Esophagus muscularis mucosa (tissue), 4 donors: ENCODE measurements at regions not wholly inside any gene's neighbourhood (a gene's known extent, or its start where the extent isn't known, plus 50 kb on each side); places are given as distances from the start of the nearest gene placed in this dataset.

ENCODE experiments used
- DNase-seq: peaks from one replicate; pipeline ENCODE4 v3.0.0-alpha.2; 2017; ENCODE audit errors: extremely low spot score
- H3K27ac ChIP-seq, 4 donors: fragments of 200-600 bp; sonication (generic); replicated peaks in 1 of 4; 1 replicate in 3 of 4; 2 replicates in 1 of 4; pipeline ENCODE4 v1.5.1; 2016 to 2019; ENCODE audit warnings: mild to moderate bottlenecking in 1 of 4
- H3K27me3 ChIP-seq, 4 donors: fragments of 200-600 bp; sonication (generic); one replicate each; pipeline versions ENCODE4 v1.5.1 to v1.6.0; 2016 to 2019
- H3K36me3 ChIP-seq, 4 donors: fragments of 200-600 bp; sonication (generic); one replicate each; pipeline ENCODE4 v1.5.1; 2016 to 2019
- H3K4me1 ChIP-seq, 4 donors: fragments of 200-600 bp; sonication (generic); one replicate each; pipeline ENCODE4 v1.5.1; 2016 to 2019
- H3K4me3 ChIP-seq, 4 donors: fragments of 200-600 bp; sonication (generic); 1 replicate in 2 of 4; 2 replicates in 2 of 4; pipeline ENCODE4 v1.5.1; 2016 to 2019; ENCODE audit warnings: mild to moderate bottlenecking in 4 of 4, moderate library complexity in 1 of 4
- H3K9me3 ChIP-seq, 4 donors: fragments of 200-600 bp; sonication (generic); 1 replicate in 3 of 4; 2 replicates in 1 of 4; pipeline ENCODE4 v1.5.1; 2016 to 2019
- CTCF ChIP-seq, 3 experiments: fragments of 200-600 bp in 2 of 3; fragments of 450-650 bp in 1 of 3; sonication (generic) in 2 of 3; IDR thresholded peaks; one replicate each; pipeline ENCODE4 v1.5.1; 2017 to 2019; ENCODE audit warnings: antibody characterized with exemption in 3 of 3, mild to moderate bottlenecking in 2 of 3, moderate library complexity in 1 of 3
- EP300 ChIP-seq: sonication (generic); formaldehyde crosslinking; IDR thresholded peaks from one replicate; pipeline ENCODE4 v1.6.1; 2017; ENCODE audit warnings: antibody characterized with exemption
- POLR2A ChIP-seq: fragments of 450-650 bp; IDR thresholded peaks from one replicate; pipeline ENCODE4 v1.6.1; 2017; ENCODE audit warnings: antibody characterized with exemption, moderate library complexity, mild to moderate bottlenecking, low read depth
- POLR2AphosphoS5 ChIP-seq, 2 donors: sonication (generic); formaldehyde crosslinking; IDR thresholded peaks; one replicate each; pipeline ENCODE4 v1.6.1; 2017; ENCODE audit warnings: antibody characterized with exemption in 2 of 2
- WGBS: methylation state at CpG from one replicate; pipeline ENCODE4 v1.1.5; 2018; 5-methylcytosine and 5-hydroxymethylcytosine counted together
- intact Hi-C: fragments of 100-400 bp; cut with DNase I; formaldehyde crosslinking; loops from one replicate; pipeline ENCODE4 v1.15.1; 2023

DNA sequence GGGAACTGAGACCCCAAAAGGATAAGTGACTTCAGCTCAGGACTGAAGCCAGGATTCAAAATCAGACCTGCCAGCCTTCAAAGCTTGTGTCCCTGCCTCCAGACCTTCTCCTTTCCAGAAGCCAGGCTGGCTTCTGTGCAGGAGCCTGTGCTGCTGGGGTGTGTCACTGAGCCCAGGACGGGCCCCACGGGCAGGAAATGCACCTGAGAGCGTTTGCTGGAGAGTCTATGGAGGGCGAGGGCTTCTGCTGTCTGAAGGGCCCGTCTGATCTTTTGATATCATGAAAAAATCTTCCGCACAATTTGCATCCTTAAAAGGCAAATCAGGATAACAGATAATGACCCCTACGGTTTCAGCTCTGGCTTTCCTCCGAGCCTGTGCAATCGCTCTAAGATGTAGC lies 125.4 kb downstream of the FAM43A start:
- Histone ChIP-seq H3K4me3 (no peak overlapping the region), H3K4me1 (peaks cover 0 to 4% (median 1%) of the 10 kb centered on the region in 4 donors), H3K9me3 (no peaks in the 10 kb centered on the region), H3K27ac (no peak overlapping the region), H3K27me3 (peaks cover 0 to 3% (median 0%) of the 10 kb centered on the region in 4 donors), H3K36me3 (no peaks in the 10 kb centered on the region)
- 87% methylated on average over 9 of the region's 9 CpGs for WGBS
- intact Hi-C loops: no loop called here
- DNase-seq: no peak
- TF ChIP-seq POLR2AphosphoS5 (IDR thresholded peaks at IDR 0.05) (no peak), EP300 (no peak), POLR2A (no peak), CTCF (IDR thresholded peaks at IDR 0.05) (no peak)

DNA sequence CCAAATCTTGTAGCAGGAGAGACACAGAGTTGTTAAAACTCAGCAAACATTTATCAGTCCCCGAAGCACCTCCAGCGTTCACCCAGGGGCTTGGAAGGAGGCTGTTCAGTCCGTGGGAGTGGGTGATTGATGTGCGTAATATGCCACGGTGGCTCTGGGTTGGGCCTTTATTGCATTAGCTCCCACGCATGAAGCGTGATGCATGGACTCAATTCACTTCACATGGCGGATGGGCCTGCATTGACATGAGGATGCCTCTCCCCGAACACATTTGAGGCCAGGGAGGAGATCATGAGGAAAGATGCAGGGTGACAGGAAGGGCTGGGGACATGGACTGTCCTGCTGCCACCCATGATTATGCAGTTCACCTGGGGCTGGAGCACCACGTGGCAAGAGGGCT lies 126.5 kb downstream of the FAM43A start:
- peaks cover 0 to 3% (median 0%) of the 10 kb centered on the region in 4 donors for H3K4me1 ChIP-seq
- peaks cover 0 to 3% (median 0%) of the 10 kb centered on the region in 4 donors for H3K27me3 ChIP-seq
- no peak for DNase-seq
- 97% methylated on average over 10 of the region's 10 CpGs for WGBS
- H3K4me3 ChIP-seq: no peak overlapping the region
- no peaks in the 10 kb centered on the region for H3K36me3 ChIP-seq
- TF ChIP-seq POLR2AphosphoS5 (IDR thresholded peaks at IDR 0.05) (no peak), CTCF (IDR thresholded peaks at IDR 0.05) (no peak), POLR2A (no peak), EP300 (no peak)
- intact Hi-C loops: no loop called here
- no peak overlapping the region for H3K27ac ChIP-seq
- H3K9me3 ChIP-seq: no peaks in the 10 kb centered on the region

DNA sequence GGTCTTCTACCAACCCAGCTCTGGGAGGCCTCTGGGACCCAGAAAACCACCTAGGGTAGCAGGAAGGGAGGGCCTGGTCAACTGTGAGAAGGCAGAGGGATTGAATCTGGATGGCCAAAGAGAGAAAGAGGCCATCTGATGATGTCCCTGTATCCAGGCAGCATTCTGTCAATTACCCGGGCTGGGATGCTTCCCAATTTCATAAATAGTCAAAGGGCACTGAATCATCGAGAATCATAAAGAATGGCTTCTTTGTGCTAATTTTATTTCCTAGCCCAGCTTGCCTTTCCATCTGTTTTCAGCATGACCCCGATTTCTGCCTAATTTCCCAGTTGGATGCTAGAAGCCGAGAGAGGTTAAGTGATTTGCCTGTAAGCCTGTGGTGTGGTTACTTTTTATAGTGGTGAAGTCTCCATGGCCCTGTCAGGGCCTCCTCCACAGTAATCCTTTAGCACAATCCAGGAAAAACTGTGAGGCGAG lies 129.2 kb downstream of the FAM43A start:
- H3K27me3 ChIP-seq: no peaks in the 10 kb centered on the region
- TF ChIP-seq POLR2AphosphoS5 (IDR thresholded peaks at IDR 0.05) (no peak), EP300 (no peak), POLR2A (no peak), CTCF (IDR thresholded peaks at IDR 0.05) (no peak)
- H3K4me3 ChIP-seq: no peak overlapping the region
- intact Hi-C loops: no loop called here
- H3K4me1 ChIP-seq: peaks cover 0 to 3% (median 0%) of the 10 kb centered on the region in 4 donors
- H3K9me3 ChIP-seq: no peaks in the 10 kb centered on the region
- no peaks in the 10 kb centered on the region for H3K36me3 ChIP-seq
- DNase-seq: no peak
- WGBS: 74% methylated on average over 5 of the region's 5 CpGs
- peak overlapping the region in 1 of 4 donors; percentile 64 for H3K27ac ChIP-seq

DNA sequence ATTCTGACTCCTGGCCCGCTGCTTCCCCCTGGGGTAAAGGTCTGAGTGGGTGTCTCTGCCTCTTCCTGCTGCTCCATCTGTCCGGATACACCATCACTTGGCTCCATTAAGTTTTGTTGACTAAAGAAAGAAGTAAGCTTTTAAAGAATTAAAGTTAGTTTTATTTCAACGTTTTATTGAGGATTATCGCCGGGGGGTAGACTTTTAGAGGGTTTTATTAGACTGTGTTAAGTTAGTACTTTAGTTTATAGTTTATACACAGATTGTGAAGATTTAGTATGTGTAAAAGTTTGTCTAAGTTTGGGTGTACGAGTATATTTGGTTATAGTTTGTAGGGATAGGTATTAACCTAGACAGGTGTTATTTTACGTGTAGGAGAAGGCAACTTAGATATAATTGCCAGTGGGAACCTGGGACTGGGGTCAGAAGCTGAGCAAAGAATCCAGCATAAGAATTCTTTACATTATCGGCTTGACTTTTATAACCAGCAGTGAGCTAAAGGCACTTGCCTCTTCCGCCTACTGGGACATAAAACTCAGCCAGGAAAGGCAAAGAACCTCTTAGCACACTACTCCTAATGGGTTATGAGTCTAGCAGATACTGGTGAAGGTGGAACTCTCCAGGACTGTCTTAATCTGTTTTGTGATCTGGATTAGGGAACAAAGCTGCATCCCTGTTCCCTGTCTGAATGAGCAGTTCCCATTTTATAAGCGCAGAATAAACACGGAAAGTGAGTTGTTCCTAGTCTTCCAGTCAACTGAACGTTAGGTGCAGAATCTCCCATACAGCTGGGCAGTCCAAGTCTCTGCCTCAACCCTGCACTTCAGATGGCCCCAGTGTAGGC lies 131.3 kb downstream of the FAM43A start:
- Histone ChIP-seq H3K36me3 (no peaks in the 10 kb centered on the region), H3K27me3 (peaks cover 0 to 4% (median 0%) of the 10 kb centered on the region in 4 donors), H3K4me1 (peaks cover 0 to 3% (median 0%) of the 10 kb centered on the region in 4 donors), H3K4me3 (no peak overlapping the region), H3K9me3 (no peaks in the 10 kb centered on the region), H3K27ac (no peak overlapping the region)
- intact Hi-C loops: no loop called here
- whole genome bisulfite sequencing: 90% methylated on average over 12 of the region's 12 CpGs
- TF ChIP-seq EP300: no peak
- no peak for TF ChIP-seq POLR2AphosphoS5 (IDR thresholded peaks at IDR 0.05)
- TF ChIP-seq CTCF (IDR thresholded peaks at IDR 0.05): no peak
- DNase-seq: no peak
